ENCODE measurements at regions not wholly inside any gene's neighbourhood (a gene's known extent, or its start where the extent isn't known, plus 50 kb on each side); places are given as distances from the start of the nearest gene placed in this dataset.

- in situ Hi-C loops (cut with MboI; ENCODE audit: low sequenced_read_pairs), result no loop called here
Measured at GRCh38 chr3:153066983-153067382, 95.0 kb upstream of the RAP2B start.

- in situ Hi-C loops (cut with MboI; ENCODE audit: low sequenced_read_pairs), result no loop called here
Measured at GRCh38 chr3:153069598-153070510, 92.2 kb upstream of the RAP2B start.

GRCh38 chr3:153070511-153070868 lies 91.5 kb upstream of the RAP2B start:
- in situ Hi-C loops (cut with MboI; ENCODE audit: low sequenced_read_pairs), result no loop called here

GRCh38 chr3:153072382-153072781 lies 89.6 kb upstream of the RAP2B start:
- in situ Hi-C loops (cut with MboI; ENCODE audit: low sequenced_read_pairs), result no loop called here

- in situ Hi-C loops (cut with MboI; ENCODE audit: low sequenced_read_pairs), result no loop called here
Measured at GRCh38 chr3:153072856-153073255, 89.2 kb upstream of the RAP2B start.

GRCh38 chr3:153073636-153074035 lies 88.4 kb upstream of the RAP2B start:
- in situ Hi-C loops (cut with MboI; ENCODE audit: low sequenced_read_pairs), result no loop called here

- in situ Hi-C loops (cut with MboI; ENCODE audit: low sequenced_read_pairs), result no loop called here
Measured at GRCh38 chr3:153078826-153079225, 83.2 kb upstream of the RAP2B start.

GRCh38 chr3:153079386-153079785 lies 82.6 kb upstream of the RAP2B start:
- in situ Hi-C loops (cut with MboI; ENCODE audit: low sequenced_read_pairs), result no loop called here

GRCh38 chr3:153080778-153081240 lies 81.2 kb upstream of the RAP2B start:
- in situ Hi-C loops (cut with MboI; ENCODE audit: low sequenced_read_pairs), result no loop called here

GRCh38 chr3:153084431-153084830 lies 77.6 kb upstream of the RAP2B start:
- in situ Hi-C loops (cut with MboI; ENCODE audit: low sequenced_read_pairs), result no loop called here

- in situ Hi-C loops (cut with MboI; ENCODE audit: low sequenced_read_pairs), result no loop called here
Measured at GRCh38 chr3:153087595-153088566, 74.1 kb upstream of the RAP2B start.

- in situ Hi-C loops (cut with MboI; ENCODE audit: low sequenced_read_pairs), result no loop called here
Measured at GRCh38 chr3:153089620-153090019, 72.4 kb upstream of the RAP2B start.

GRCh38 chr3:153090973-153091372 lies 71.1 kb upstream of the RAP2B start:
- in situ Hi-C loops (cut with MboI; ENCODE audit: low sequenced_read_pairs), result no loop called here

- in situ Hi-C loops (cut with MboI; ENCODE audit: low sequenced_read_pairs), result no loop called here
Measured at GRCh38 chr3:153093629-153094028, 68.4 kb upstream of the RAP2B start.

- in situ Hi-C loops (cut with MboI; ENCODE audit: low sequenced_read_pairs), result no loop called here
Measured at GRCh38 chr3:153094386-153094785, 67.6 kb upstream of the RAP2B start.

- in situ Hi-C loops (cut with MboI; ENCODE audit: low sequenced_read_pairs), result no loop called here
Measured at GRCh38 chr3:153095441-153095840, 66.6 kb upstream of the RAP2B start.

- in situ Hi-C loops (cut with MboI; ENCODE audit: low sequenced_read_pairs), result no loop called here
Measured at GRCh38 chr3:153096731-153097131, 65.3 kb upstream of the RAP2B start.

GRCh38 chr3:153097213-153097612 lies 64.8 kb upstream of the RAP2B start:
- in situ Hi-C loops (cut with MboI; ENCODE audit: low sequenced_read_pairs), result no loop called here

GRCh38 chr3:153099131-153099530 lies 62.9 kb upstream of the RAP2B start:
- in situ Hi-C loops (cut with MboI; ENCODE audit: low sequenced_read_pairs), result no loop called here

- in situ Hi-C loops (cut with MboI; ENCODE audit: low sequenced_read_pairs), result no loop called here
Measured at GRCh38 chr3:153103406-153103945, 58.5 kb upstream of the RAP2B start.

- in situ Hi-C loops (cut with MboI; ENCODE audit: low sequenced_read_pairs), result no loop called here
Measured at GRCh38 chr3:153110041-153110440, 52.0 kb upstream of the RAP2B start.
